ENCODE measurements at regions not wholly inside any gene's neighbourhood (a gene's known extent, or its start where the extent isn't known, plus 50 kb on each side); places are given as distances from the start of the nearest gene placed in this dataset.
"Not testable (repeated sequence)": the region's sequence is repeated elsewhere in the genome, so short reads cannot be mapped to it uniquely, and the experiment has no call there.

DNA sequence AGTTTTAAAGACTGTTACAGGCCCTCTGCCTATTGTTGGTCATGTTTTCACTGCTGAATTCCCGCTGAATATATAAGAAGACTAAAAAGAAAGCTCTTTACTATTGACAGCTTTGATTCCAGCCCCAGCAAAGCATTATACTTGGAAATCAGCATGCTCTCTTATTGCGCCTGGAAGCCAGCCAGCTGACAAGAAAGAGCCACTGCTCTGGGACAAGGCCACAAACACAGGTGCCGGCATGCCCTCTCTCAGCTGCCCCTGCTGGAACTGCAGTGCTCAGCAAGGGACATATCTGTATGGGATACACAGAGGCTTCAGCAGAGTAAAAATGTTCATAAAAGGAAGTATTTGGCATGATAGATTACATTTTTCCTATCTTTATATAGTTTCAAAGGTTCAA is 523.9 kb downstream of the ADRA2A start:
- DNase-seq, result no peak

- DNase-seq, result no peak
Measured at GRCh38 chr10:111612273-111612672, 535.4 kb downstream of the ADRA2A start.

DNA sequence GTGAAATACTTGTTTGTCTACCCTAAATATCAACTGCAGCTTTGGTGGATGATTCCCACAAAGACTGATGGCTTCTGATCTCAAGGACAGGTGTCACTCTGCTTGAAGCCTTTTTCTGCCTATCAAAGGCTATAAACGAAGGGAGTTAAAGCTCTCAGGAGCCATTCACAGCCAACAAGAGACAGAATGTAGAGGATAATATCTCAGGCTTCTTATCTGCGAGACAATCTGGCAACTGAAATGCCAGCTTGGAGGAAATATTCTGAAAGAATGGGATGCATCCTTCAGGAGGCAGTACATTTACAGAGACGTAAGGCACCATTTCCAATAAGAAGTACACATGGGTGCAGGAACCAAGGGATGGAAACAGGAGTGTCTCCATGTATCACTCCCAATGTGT is 549.4 kb downstream of the GPAM start:
- no peak for DNase-seq

- DNase-seq, result no peak
Measured at GRCh38 chr10:111646021-111646420, 537.5 kb downstream of the GPAM start.

- no peak for DNase-seq
Measured at GRCh38 chr10:111648046-111648445, 535.5 kb downstream of the GPAM start.

DNA sequence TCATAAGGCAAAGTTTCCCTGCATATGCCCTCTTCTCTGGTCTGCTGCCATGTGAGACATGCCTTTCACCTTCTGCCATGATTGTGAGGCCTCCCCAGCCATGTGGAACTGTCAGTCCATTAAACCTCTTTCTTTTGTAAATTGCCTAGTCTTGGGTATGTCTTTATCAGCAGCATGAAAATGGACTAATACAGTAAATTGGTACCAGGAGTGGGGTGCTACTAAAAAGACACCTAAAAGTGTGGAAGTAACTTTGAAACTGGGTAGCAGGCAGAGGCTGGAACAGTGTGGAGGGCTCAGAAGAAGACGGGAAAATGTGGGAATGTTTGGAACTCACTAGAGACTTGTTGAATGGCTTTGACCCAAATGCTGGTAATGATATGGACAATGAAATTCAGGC is 534.5 kb downstream of the GPAM start:
- not testable (repeated sequence) for DNase-seq

DNA sequence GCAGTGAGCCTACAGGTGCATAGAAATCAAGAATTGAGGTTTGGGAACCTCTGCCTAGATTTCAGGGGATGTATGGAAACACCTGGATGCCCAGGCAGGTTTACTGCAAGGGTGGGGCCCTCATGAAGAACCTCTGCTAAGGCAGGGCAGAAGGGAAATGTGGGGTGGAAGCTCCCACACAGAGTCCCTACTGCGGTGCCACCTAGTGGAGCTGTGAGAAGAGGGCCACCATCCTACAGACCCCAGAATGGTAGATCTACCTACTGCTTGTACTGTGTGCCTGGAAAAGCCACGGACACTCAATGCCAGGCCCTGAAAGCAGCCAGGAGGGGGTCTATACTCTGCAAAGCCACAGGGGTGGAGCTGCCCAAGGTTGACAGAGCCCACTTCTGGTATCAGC is 533.5 kb downstream of the GPAM start:
- DNase-seq, result no peak

- DNase-seq, result no peak
Measured at GRCh38 chr10:111656066-111656465, 527.5 kb downstream of the GPAM start.

GRCh38 chr10:111677759-111678158 is 505.8 kb downstream of the GPAM start:
- DNase-seq, result no peak

DNA sequence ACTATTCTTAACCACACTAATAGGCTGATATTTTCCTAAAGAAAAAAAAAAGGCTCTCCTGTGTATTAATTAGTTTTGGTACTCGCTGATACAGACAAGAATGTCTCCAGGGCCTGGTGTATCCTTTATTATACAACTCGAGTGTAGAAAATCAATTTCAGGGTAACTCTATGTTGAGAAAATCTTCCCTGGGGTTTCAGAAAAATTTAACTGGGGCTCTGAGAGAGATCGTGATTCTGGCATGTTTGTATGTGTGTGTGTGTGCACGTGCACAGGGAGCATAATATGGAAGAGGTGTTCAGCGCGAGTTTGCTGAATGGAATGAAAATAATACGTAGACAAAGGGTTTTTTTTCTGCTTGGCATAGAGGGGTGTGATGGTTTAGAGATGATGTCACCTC is 496.8 kb downstream of the GPAM start:
- no peak for DNase-seq

GRCh38 chr10:111698711-111699110 is 484.9 kb downstream of the GPAM start:
- DNase-seq, result no peak

DNA sequence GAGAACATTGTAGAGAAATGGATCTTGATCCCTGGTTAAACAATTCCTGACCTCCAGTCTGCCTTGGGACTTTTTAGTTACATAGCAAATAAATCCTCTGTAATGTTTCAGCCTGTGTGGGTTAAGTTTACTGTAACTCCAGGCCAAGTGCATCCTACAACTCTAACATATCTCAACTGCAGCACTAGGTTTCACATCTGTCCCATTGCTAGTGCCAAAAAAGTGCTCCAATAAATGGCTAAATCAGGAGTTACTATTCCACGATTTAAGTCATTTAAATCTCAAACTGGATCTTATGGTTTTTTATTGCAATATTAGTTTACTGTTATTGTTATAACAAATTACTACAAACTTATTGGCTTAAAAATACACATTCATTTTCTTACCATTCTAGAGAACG is 479.6 kb downstream of the GPAM start:
- DNase-seq, result no peak

GRCh38 chr10:111705021-111705420 is 478.5 kb downstream of the GPAM start:
- DNase-seq, result no peak

- DNase-seq, result no peak
Measured at GRCh38 chr10:111706331-111706730, 477.2 kb downstream of the GPAM start.

DNA sequence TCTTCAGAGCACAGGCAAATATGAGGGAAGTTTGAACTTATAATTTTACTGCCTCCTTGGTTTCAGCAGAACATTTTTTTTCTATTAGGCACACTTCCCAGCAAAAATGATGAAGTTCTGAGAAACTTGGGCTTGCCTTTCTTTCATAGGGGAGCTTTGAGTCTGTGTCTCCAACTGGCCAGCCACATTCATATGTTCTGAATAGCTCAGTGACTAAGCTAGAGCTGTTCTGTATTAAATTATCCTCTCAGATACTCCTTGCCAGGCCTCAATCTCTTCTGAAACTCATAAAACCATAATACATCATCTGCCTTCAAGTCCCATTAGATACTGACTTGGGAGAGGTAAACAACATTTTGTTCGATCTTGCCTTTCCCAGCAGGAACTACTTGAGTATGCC is 476.5 kb downstream of the GPAM start:
- DNase-seq, result no peak

GRCh38 chr10:111709603-111710002 is 474.0 kb downstream of the GPAM start:
- no peak for DNase-seq

- no peak for DNase-seq
Measured at GRCh38 chr10:111716032-111716431, 467.5 kb downstream of the GPAM start.

DNA sequence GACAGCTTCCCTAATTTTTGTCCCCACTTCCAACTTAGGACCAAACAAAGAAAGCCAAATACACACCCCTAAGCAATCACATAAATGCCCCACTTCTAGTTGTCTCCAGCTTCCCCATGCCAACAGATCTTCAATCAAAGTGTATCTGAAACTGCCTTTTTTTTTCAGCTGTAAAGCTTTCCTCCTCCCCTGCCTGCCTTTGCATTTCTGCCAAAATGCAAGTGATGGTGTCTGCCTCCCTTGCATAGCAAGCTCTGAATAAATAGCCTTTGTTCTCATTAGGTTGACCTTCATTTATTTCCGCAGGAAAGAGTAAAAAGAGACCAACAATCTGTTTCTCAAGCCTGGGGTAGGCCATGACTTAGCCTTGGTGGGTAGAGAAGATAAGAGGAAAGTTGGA is 459.4 kb downstream of the GPAM start:
- DNase-seq, result no peak

DNA sequence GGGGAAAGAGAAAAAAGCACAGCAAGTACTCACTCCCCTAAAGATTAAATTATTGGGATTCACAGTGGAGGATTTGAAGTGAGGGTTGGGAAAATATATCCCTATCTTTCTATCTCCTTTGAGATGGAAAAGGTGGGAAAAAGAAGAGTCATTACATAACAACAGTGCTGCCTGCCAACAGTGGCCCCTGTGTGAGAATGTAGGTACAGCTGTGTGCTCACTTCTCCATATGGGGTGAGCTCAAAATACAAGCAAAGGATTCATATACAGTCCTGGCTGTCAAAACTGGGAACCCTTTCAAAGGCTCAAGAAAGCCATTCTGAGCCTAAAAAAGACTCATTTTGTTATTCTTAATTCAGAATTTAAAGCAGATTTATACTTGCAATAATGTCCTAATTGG is 458.5 kb downstream of the GPAM start:
- no peak for DNase-seq

DNA sequence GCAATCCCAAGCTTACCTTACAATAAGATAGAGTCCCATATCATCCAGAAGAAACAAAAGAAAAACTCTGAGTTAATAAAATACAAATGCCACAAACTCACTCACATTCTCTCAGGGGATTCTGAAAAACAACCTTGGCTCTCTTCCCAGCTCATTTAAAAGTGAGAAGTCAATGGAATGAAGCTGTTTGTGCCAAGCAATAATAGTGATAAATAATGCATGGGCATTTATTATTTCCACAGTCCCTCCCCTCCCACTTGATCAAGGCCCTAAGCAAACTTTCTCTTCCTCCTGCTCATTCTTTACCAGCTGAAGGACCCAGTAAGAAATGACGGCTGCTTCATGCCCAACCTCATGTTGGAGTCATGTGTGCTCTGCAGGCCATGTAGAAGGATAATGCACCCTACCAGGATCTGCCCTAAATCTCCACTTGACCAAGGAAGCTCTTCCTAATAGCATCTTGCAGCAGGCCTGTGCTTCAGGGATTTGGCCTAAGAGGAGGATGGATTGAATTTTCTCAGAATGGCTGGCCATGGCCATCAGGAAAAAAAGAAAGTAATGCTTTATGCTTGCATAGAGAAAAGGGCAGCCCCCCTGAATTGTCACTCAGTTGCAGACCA is 451.3 kb downstream of the GPAM start:
- no peak for DNase-seq

DNA sequence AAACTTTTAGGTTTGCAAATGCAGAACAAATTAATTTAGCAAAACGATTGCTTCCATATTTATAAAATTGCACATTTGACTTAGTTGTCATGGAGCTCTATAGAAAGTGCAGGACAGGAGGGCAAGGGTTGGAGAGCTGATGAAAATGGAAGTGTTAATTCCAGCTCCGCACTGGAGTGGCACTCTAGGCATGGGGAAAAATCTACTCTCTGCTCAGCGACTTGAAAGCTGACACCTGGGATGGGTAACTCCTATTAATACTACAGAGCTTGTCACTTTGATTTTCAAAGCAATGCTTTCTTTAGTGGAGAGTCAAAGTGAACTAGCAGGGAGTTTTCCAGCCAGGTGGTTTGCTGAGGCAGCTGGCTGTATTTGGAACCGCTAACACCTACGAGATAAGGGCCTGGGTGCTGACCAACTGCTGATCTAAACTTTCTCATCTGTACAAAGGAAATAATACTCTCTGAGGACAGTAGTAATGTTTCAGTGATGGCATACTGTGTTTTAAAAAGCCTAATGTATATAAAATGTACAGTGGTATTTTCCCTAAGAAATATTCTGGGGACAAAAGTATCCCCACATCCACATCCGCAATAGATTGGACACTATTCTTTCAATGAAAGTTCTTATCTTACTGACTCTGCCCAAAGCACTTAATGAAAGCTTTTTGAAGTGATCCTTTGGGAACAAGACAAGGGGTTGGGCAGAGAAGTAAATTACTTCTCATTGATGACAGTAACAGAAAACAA is 444.3 kb downstream of the GPAM start:
- DNase-seq, result no peak

- DNase-seq, result no peak
Measured at GRCh38 chr10:111739874-111740139, 443.8 kb downstream of the GPAM start.

GRCh38 chr10:111745982-111746381 is 437.6 kb downstream of the GPAM start:
- no peak for DNase-seq

DNA sequence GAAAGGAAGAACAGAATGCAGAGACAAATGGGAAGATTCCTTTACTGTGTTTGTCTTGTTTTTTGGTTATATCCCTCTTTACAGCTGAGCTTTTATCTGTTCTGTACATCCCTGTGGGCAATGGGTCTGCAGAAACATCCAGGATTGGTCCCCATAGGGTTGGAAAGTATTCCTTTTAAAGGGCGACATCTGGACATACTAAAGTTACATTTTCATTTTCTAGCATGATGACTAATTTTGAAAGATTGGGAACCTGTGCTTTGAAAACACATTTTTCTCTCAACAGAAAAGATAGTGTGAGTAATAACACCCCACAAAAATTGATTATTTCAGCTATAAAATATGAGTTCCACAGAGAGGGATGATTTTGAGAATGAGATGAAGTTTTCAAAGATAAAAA is 435.8 kb downstream of the GPAM start:
- DNase-seq, result no peak

DNA sequence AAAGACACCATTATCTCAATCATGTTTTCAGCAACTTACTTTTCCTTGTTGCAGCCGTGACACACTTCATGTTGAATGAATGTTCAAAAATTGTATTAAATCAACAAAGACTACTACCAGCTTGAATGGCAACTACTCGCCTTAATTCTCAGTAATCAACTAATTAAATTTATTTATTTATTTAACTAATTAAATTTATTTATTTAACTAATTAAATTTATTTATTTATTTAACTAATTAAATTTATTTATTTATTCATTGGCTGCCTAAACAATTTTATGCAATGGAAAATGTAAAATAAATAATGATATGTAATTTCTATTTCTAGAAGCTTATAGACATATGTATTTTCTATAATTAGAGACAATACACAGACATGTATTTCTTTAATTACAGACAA is 435.4 kb downstream of the GPAM start:
- no peak for DNase-seq

All from NCI-H1436 treated with DMSO at 0.1 percent for 48 hours (cell line).